ENCODE measurements at regions not wholly inside any gene's neighbourhood (a gene's known extent, or its start where the extent isn't known, plus 50 kb on each side); places are given as distances from the start of the nearest gene placed in this dataset.

DNA sequence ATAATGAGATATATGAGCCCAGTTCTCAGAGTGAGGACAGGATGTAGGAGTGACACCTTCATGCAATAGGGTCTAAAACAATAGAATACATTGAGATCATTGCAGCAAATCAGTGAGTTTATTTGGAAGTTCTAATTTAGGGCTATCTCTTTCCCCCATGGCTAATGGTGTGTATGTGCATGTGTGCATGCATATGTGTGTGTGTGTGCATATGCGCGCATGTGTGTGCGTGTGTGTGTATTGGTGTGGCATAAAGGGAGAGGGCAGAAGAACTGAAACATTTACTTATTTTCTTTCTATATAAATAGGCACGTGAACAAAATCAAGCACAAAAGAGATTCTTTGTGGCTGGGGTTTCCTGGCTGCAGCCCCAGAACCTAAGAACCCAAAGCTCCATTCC, 115.7 kb upstream of the VEPH1 start:
- TF ChIP-seq, protein P1, sequence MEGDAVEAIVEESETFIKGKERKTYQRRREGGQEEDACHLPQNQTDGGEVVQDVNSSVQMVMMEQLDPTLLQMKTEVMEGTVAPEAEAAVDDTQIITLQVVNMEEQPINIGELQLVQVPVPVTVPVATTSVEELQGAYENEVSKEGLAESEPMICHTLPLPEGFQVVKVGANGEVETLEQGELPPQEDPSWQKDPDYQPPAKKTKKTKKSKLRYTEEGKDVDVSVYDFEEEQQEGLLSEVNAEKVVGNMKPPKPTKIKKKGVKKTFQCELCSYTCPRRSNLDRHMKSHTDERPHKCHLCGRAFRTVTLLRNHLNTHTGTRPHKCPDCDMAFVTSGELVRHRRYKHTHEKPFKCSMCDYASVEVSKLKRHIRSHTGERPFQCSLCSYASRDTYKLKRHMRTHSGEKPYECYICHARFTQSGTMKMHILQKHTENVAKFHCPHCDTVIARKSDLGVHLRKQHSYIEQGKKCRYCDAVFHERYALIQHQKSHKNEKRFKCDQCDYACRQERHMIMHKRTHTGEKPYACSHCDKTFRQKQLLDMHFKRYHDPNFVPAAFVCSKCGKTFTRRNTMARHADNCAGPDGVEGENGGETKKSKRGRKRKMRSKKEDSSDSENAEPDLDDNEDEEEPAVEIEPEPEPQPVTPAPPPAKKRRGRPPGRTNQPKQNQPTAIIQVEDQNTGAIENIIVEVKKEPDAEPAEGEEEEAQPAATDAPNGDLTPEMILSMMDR (IDR thresholded peaks at IDR 0.05; ENCODE audit: control extremely low read depth, extremely low read depth): no peak
- ATAC-seq (ENCODE audit: insufficient read depth, low FRiP score) (no peak), DNase-seq (no peak)
- 88 to 91% methylated on average over 4 of the region's 4 CpGs for WGBS, 2 donors
- Histone ChIP-seq H3K9ac (ENCODE audit: insufficient read depth in 1 of 2, low read length in 2 of 2) (no peak overlapping the region), H3K4me3 (no peak overlapping the region), H3K27ac (ENCODE audit: low read depth in 1 of 2, low read length in 1 of 2) (no peak overlapping the region), H3K27me3 (ENCODE audit: control insufficient read depth in 3 of 3, insufficient read depth in 3 of 3, low read length in 2 of 3) (peaks cover 0 to 6% (median 0%) of the 10 kb centered on the region in 3 donors), H3K36me3 (ENCODE audit: control insufficient read depth in 4 of 4, insufficient read depth in 4 of 4, low read length in 4 of 4) (no peaks in the 10 kb centered on the region), H3K9me3 (ENCODE audit: control insufficient read depth in 4 of 4, insufficient read depth in 3 of 4, low read length in 3 of 4) (no peaks in the 10 kb centered on the region), H3K4me1 (ENCODE audit: control insufficient read depth in 5 of 5, insufficient read depth in 5 of 5, low read length in 5 of 5) (no peaks in the 10 kb centered on the region)

- H3K27ac ChIP-seq (ENCODE audit: low read depth in 1 of 2, low read length in 1 of 2): no peak overlapping the region
- no peak overlapping the region for H3K4me3 ChIP-seq
- H3K27me3 ChIP-seq (ENCODE audit: control insufficient read depth in 3 of 3, insufficient read depth in 3 of 3, low read length in 2 of 3): peaks cover 0 to 6% (median 0%) of the 10 kb centered on the region in 3 donors
- peak in 2 of 3 donors; percentile 69 to 71 for DNase-seq
- 18 to 26% methylated on average over 6 of the region's 6 CpGs for WGBS, 2 donors
- H3K9me3 ChIP-seq (ENCODE audit: control insufficient read depth in 4 of 4, insufficient read depth in 3 of 4, low read length in 3 of 4): no peaks in the 10 kb centered on the region
- peak; percentile 45 for ATAC-seq (ENCODE audit: insufficient read depth, low FRiP score)
- H3K36me3 ChIP-seq (ENCODE audit: control insufficient read depth in 4 of 4, insufficient read depth in 4 of 4, low read length in 4 of 4): no peaks in the 10 kb centered on the region
- no peak overlapping the region for H3K9ac ChIP-seq (ENCODE audit: insufficient read depth in 1 of 2, low read length in 2 of 2)
- TF ChIP-seq, protein P1 (IDR thresholded peaks at IDR 0.05; ENCODE audit: control extremely low read depth, extremely low read depth): peak; percentile 44
- no peaks in the 10 kb centered on the region for H3K4me1 ChIP-seq (ENCODE audit: control insufficient read depth in 5 of 5, insufficient read depth in 5 of 5, low read length in 5 of 5)
Measured at GRCh38 chr3:157618075-157618760, 115.0 kb upstream of the VEPH1 start.

- 59 to 77% methylated on average over 2 of the region's 2 CpGs for WGBS, 2 donors
- peaks cover 0 to 4% (median 0%) of the 10 kb centered on the region in 3 donors for H3K27me3 ChIP-seq (ENCODE audit: control insufficient read depth in 3 of 3, insufficient read depth in 3 of 3, low read length in 2 of 3)
- H3K9me3 ChIP-seq (ENCODE audit: control insufficient read depth in 4 of 4, insufficient read depth in 3 of 4, low read length in 3 of 4): peaks cover 0 to 1% (median 0%) of the 10 kb centered on the region in 4 donors
- TF ChIP-seq, protein P1 (IDR thresholded peaks at IDR 0.05; ENCODE audit: control extremely low read depth, extremely low read depth): no peak
- ATAC-seq (ENCODE audit: insufficient read depth, low FRiP score): no peak
- no peak overlapping the region for H3K27ac ChIP-seq (ENCODE audit: low read depth in 1 of 2, low read length in 1 of 2)
- DNase-seq: no peak
- no peaks in the 10 kb centered on the region for H3K36me3 ChIP-seq (ENCODE audit: control insufficient read depth in 4 of 4, insufficient read depth in 4 of 4, low read length in 4 of 4)
- no peak overlapping the region for H3K9ac ChIP-seq (ENCODE audit: insufficient read depth in 1 of 2, low read length in 2 of 2)
- no peak overlapping the region for H3K4me3 ChIP-seq
- no peaks in the 10 kb centered on the region for H3K4me1 ChIP-seq (ENCODE audit: control insufficient read depth in 5 of 5, insufficient read depth in 5 of 5, low read length in 5 of 5)
Measured at GRCh38 chr3:157614896-157615295, 111.7 kb upstream of the VEPH1 start.

All from lung (tissue), 11 donors.